Breast epithelium (tissue), 3 donors: ENCODE measurements at regions not wholly inside any gene's neighbourhood (a gene's known extent, or its start where the extent isn't known, plus 50 kb on each side); places are given as distances from the start of the nearest gene placed in this dataset.

Experiments
- CTCF ChIP-seq, 3 donors: fragments of 450-650 bp; IDR thresholded peaks; one replicate each; pipeline ENCODE4 v1.5.1; 2016 to 2017; ENCODE audit warnings: antibody characterized with exemption in 3 of 3, mild to moderate bottlenecking in 3 of 3, moderate library complexity in 3 of 3
- POLR2AphosphoS5 ChIP-seq, 3 donors: sonication (generic); formaldehyde crosslinking; IDR thresholded peaks; one replicate each; pipeline ENCODE4 v1.6.1; 2017; ENCODE audit warnings: antibody characterized with exemption in 3 of 3

- TF ChIP-seq CTCF (IDR thresholded peaks at IDR 0.05) (no peak), POLR2AphosphoS5 (IDR thresholded peaks at IDR 0.05) (no peak)
Measured at GRCh38 chr10:3999642-4000041, 214.6 kb upstream of the KLF6 start.
